HepG2 (cell line): ENCODE measurements at regions not wholly inside any gene's neighbourhood (a gene's known extent, or its start where the extent isn't known, plus 50 kb on each side); places are given as distances from the start of the nearest gene placed in this dataset.
"Not testable (repeated sequence)": the region's sequence is repeated elsewhere in the genome, so short reads cannot be mapped to it uniquely, and the experiment has no call there.

Experiments
- ATAC-seq: fragments of 200-7000 bp; cut with Tn5 transposase; 3 replicates; pipeline ENCODE4 v1.9.1; 2020; ENCODE audit warnings: mild to moderate bottlenecking, moderate library complexity
- BruUV-seq: library from RNA; stranded (reverse); fragments of 400-500 nt; replicated peaks from 2 replicates; lab custom pipeline; 2021; lab: Mats Ljungman, UMichigan
- CTCF ChIA-PET: fragments of 300-600 bp; formaldehyde crosslinking; extraction: SDS; loops from one replicate; lab custom pipeline; 2021; ENCODE audit warnings: low total read pairs, inconsistent platforms, low intra/inter-chr PET ratio; lab: Yijun Ruan, JAX
- POLR2A ChIA-PET: fragments of 350-600 bp; sonication (Branson Sonifier 250); formaldehyde crosslinking; loops from one replicate; lab custom pipeline; 2020; ENCODE audit warnings: antibody characterized with exemption, inconsistent platforms; lab: Yijun Ruan, JAX
- DNase-seq: peaks from one replicate; pipeline ENCODE4 v3.0.0-alpha.2; 2015; ENCODE audit warnings: low spot score
- FAIRE-seq: peaks from 3 replicates; lab custom pipeline; 2011; peaks lifted over from hg19 to GRCh38; lab: Jason Lieb, UNC
- H2AFZ ChIP-seq: one replicate; pipeline ENCODE4 v1.6.1; 2011; ENCODE audit warnings: low read length, inconsistent platforms
- H3K27ac ChIP-seq: fragments of 300-600 bp; 3 replicates; pipeline ENCODE4 v1.8.0; 2011; ENCODE audit warnings: mixed run types, mild to moderate bottlenecking, mixed read lengths, low read length, inconsistent platforms; ENCODE audit not compliant: insufficient read depth; ENCODE audit errors: extremely low read length
- H3K27me3 ChIP-seq, 2 experiments: fragments of 200-600 bp in 1 of 2; 2 replicates in 1 of 2; 3 replicates in 1 of 2; pipeline versions ENCODE4 v1.6.0 to v1.8.0; 2011; ENCODE audit warnings: low read length in 2 of 2, mild to moderate bottlenecking in 2 of 2, moderate library complexity in 2 of 2, inconsistent platforms in 1 of 2; ENCODE audit not compliant: insufficient read depth in 2 of 2, control insufficient read depth in 1 of 2
- H3K36me3 ChIP-seq, 2 experiments: fragments of 200-600 bp in 1 of 2; replicated peaks in 1 of 2; 2 replicates in 1 of 2; 3 replicates in 1 of 2; pipeline versions ENCODE4 v1.5.1 to v1.8.0; 2011; ENCODE audit warnings: low read length in 2 of 2, inconsistent platforms in 1 of 2; ENCODE audit not compliant: insufficient read depth in 2 of 2, control insufficient read depth in 1 of 2
- H3K4me1 ChIP-seq: 2 replicates; pipeline ENCODE4 v1.5.1; 2012; ENCODE audit warnings: low read length, inconsistent platforms; ENCODE audit not compliant: insufficient read depth
- H3K4me2 ChIP-seq: 2 replicates; pipeline ENCODE4 v1.6.0; 2011; ENCODE audit warnings: low read depth, low read length, inconsistent platforms
- H3K4me3 ChIP-seq, 3 experiments: fragments of 200-600 bp in 1 of 3; sonication (generic), shearing (Covaris generic) in 1 of 3; replicated peaks in 1 of 3; 2 replicates each; pipeline ENCODE4 v1.5.1; 2011 to 2016; ENCODE audit warnings: low read length in 3 of 3, inconsistent platforms in 2 of 3, low read depth in 2 of 3, mild to moderate bottlenecking in 2 of 3, control low read depth in 1 of 3, mixed read lengths in 1 of 3; ENCODE audit not compliant: insufficient read depth in 1 of 3
- H3K79me2 ChIP-seq: one replicate; pipeline ENCODE4 v1.6.1; 2011; ENCODE audit warnings: low read length, inconsistent platforms; ENCODE audit not compliant: insufficient read depth
- H3K9ac ChIP-seq: 2 replicates; pipeline ENCODE4 v1.6.0; 2011; ENCODE audit warnings: mild to moderate bottlenecking, low read depth, low read length, inconsistent platforms; ENCODE audit not compliant: insufficient read depth
- H3K9me3 ChIP-seq: 2 replicates; pipeline ENCODE4 v1.5.1; 2012; ENCODE audit warnings: mild to moderate bottlenecking, low read length
- H4K20me1 ChIP-seq: 2 replicates; pipeline ENCODE4 v1.6.0; 2011; ENCODE audit warnings: inconsistent platforms, mild to moderate bottlenecking, low read length, moderate library complexity; ENCODE audit not compliant: insufficient read depth
- MIER2 ChIP-seq: IDR thresholded peaks from 2 replicates; pipeline ENCODE4 v1.6.1; 2016; ENCODE audit warnings: missing biosample characterization, missing genetic modification reagents
- WGBS: methylation state at CpG from one replicate; pipeline ENCODE4 v1.1.6; 2017; ENCODE audit warnings: low lambda C conversion rate; 5-methylcytosine and 5-hydroxymethylcytosine counted together
- in situ Hi-C: cut with HindIII; loops from 2 replicates; pipeline ENCODE4 v1.10.0; 2017; ENCODE audit warnings: low pct_unique_long_range_greater_than_20kb; ENCODE audit not compliant: extremely low pct_ligation_motif_present
- intact Hi-C: fragments of 100-400 bp; cut with micrococcal nuclease; formaldehyde crosslinking; loops from one replicate; pipeline ENCODE4 v1.10.0; 2022; ENCODE audit not compliant: unreplicated experiment
- TF ChIP-seq, protein P1 (sequence below): sonication (generic); formaldehyde crosslinking; IDR thresholded peaks from 2 replicates; pipeline ENCODE4 v1.5.0; 2020; ENCODE audit warnings: mild to moderate bottlenecking, missing genetic modification reagents, moderate library complexity
- TF ChIP-seq, protein P2 (sequence below), 2 experiments: IDR thresholded peaks; 2 replicates each; pipeline ENCODE4 v1.6.1; 2011 to 2012; ENCODE audit warnings: low read length in 2 of 2, borderline replicate concordance in 1 of 2, low read depth in 1 of 2, mild to moderate bottlenecking in 1 of 2, moderate library complexity in 1 of 2

DNA sequence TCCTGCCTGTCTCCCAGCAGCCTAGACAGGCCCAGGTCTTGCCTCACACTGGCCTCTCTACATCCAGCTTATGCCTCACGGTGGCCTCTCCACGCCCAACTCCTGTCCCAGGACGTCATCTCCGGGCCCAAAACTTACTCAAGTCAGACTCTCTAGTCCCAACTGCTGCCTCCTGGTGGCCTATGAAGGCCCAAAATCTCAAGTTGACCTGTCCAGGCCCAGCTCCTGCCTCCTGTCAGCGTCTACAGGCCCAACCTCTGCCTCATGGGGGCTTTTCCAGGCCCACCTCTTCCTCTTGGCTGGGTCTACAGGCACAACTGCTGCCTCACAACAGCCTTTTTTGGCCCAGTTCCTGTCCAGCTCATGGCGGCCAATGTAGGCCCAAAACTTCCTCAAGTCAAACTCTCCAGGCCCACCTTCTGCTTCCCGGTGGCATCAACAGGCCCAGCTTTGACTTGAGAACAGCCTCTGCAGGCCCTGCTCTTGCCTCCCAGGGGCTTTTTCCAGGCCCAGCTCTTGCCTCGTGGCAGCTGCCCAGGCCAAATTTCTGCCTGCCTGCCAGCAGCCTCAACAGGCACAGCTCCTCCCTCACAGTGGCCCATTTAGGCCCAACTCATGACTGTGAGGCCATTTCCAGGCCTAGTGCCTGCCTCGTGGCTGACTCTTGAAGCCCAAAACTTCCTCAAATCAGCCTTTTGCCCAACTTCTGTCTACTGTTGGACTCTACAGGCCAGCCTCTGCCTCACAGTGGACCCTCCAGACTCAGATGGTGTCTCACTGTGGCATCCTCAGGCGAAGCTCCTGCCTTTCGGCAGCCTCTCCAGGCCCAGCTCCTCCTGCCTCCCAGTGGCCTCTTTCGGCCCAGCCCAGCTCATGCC lies 89.8 kb upstream of the PRDM7 start:
- H3K4me2 ChIP-seq, in situ Hi-C loops, H3K36me3 ChIP-seq, H3K27ac ChIP-seq, ATAC-seq, H4K20me1 ChIP-seq, H3K9ac ChIP-seq, H3K27me3 ChIP-seq, H3K4me1 ChIP-seq, H3K4me3 ChIP-seq, FAIRE-seq, H2AFZ ChIP-seq, intact Hi-C loops, H3K79me2 ChIP-seq, CTCF ChIA-PET, H3K9me3 ChIP-seq, POLR2A ChIA-PET: not testable (repeated sequence)
- WGBS: 82% methylated on average over 7 of the region's 12 CpGs
- TF ChIP-seq, protein P1, sequence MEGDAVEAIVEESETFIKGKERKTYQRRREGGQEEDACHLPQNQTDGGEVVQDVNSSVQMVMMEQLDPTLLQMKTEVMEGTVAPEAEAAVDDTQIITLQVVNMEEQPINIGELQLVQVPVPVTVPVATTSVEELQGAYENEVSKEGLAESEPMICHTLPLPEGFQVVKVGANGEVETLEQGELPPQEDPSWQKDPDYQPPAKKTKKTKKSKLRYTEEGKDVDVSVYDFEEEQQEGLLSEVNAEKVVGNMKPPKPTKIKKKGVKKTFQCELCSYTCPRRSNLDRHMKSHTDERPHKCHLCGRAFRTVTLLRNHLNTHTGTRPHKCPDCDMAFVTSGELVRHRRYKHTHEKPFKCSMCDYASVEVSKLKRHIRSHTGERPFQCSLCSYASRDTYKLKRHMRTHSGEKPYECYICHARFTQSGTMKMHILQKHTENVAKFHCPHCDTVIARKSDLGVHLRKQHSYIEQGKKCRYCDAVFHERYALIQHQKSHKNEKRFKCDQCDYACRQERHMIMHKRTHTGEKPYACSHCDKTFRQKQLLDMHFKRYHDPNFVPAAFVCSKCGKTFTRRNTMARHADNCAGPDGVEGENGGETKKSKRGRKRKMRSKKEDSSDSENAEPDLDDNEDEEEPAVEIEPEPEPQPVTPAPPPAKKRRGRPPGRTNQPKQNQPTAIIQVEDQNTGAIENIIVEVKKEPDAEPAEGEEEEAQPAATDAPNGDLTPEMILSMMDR (CRISPR knock-in tag): peak; percentile 20
- BruUV-seq: TSS peak; percentile 63
- peak; percentile 0 for DNase-seq

DNA sequence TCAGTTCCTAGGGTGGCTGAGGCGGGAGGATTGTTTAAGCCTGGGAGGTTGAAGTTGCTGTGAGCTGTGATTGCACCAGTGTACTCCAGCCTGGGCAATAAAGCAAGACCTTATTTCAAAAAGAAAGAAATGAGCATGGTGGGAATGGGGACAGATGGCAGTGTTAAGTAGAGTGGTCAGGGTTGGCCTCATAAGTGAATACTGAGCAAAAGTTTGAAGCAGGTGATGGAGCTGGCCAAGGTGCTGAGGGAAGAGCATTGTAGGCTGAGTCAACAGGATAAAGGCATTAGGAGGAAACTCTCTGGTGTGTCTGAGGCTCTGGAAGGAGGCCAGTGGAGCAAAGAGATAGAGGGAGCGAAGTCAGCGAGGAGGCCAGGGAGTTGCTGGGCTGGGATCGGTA lies 73.9 kb upstream of the PRDM7 start:
- in situ Hi-C loops, intact Hi-C loops, DNase-seq, H3K9ac ChIP-seq, H3K79me2 ChIP-seq, CTCF ChIA-PET, BruUV-seq, ATAC-seq, H3K9me3 ChIP-seq, H3K36me3 ChIP-seq, H2AFZ ChIP-seq, H3K27me3 ChIP-seq, H3K27ac ChIP-seq, POLR2A ChIA-PET, H4K20me1 ChIP-seq, H3K4me1 ChIP-seq, H3K4me3 ChIP-seq, H3K4me2 ChIP-seq, FAIRE-seq: not testable (repeated sequence)
- WGBS: 100% methylated on average over 1 of the region's 4 CpGs
- TF ChIP-seq MIER2 (CRISPR knock-in tag): peak; percentile 89
- TF ChIP-seq, protein P2, sequence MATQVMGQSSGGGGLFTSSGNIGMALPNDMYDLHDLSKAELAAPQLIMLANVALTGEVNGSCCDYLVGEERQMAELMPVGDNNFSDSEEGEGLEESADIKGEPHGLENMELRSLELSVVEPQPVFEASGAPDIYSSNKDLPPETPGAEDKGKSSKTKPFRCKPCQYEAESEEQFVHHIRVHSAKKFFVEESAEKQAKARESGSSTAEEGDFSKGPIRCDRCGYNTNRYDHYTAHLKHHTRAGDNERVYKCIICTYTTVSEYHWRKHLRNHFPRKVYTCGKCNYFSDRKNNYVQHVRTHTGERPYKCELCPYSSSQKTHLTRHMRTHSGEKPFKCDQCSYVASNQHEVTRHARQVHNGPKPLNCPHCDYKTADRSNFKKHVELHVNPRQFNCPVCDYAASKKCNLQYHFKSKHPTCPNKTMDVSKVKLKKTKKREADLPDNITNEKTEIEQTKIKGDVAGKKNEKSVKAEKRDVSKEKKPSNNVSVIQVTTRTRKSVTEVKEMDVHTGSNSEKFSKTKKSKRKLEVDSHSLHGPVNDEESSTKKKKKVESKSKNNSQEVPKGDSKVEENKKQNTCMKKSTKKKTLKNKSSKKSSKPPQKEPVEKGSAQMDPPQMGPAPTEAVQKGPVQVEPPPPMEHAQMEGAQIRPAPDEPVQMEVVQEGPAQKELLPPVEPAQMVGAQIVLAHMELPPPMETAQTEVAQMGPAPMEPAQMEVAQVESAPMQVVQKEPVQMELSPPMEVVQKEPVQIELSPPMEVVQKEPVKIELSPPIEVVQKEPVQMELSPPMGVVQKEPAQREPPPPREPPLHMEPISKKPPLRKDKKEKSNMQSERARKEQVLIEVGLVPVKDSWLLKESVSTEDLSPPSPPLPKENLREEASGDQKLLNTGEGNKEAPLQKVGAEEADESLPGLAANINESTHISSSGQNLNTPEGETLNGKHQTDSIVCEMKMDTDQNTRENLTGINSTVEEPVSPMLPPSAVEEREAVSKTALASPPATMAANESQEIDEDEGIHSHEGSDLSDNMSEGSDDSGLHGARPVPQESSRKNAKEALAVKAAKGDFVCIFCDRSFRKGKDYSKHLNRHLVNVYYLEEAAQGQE (IDR thresholded peaks at IDR 0.05; ENCODE audit: borderline replicate concordance in 1 of 2, low read depth in 1 of 2, low read length in 2 of 2): peak in 1 of 2 experiments; percentile 70; a peak in 2 of 4 replicates
